ENCODE measurements at regions not wholly inside any gene's neighbourhood (a gene's known extent, or its start where the extent isn't known, plus 50 kb on each side); places are given as distances from the start of the nearest gene placed in this dataset.
A peak's percentile ranks its signal among the peaks of the same experiment; 100 is the strongest.

- no peaks in the 10 kb centered on the region for H3K9me3 ChIP-seq (ENCODE audit: low read depth, low read length)
- peaks cover 34% of the 10 kb centered on the region for H3K4me1 ChIP-seq (ENCODE audit: insufficient read depth, low read length)
- no peak overlapping the region for H3K4me3 ChIP-seq (ENCODE audit: insufficient read depth, low read length)
- no peaks in the 10 kb centered on the region for H4K20me1 ChIP-seq (ENCODE audit: insufficient read depth, low read length)
- peak overlapping the region; percentile 19 for H2AFZ ChIP-seq (ENCODE audit: low read length)
- peak overlapping the region; percentile 7 for H3K27ac ChIP-seq (ENCODE audit: low read depth, low read length)
- DNase-seq (ENCODE audit: insufficient read length, low spot score, missing footprints): peak; percentile 76
- no peak for TF ChIP-seq CTCF (IDR thresholded peaks at IDR 0.05; ENCODE audit: extremely low read depth, low read depth, low read length)
- H3K27me3 ChIP-seq (ENCODE audit: insufficient read depth, low read length): no peaks in the 10 kb centered on the region
- peak overlapping the region; percentile 3 for H3K4me2 ChIP-seq (ENCODE audit: insufficient read depth, low read length)
- H3K36me3 ChIP-seq (ENCODE audit: insufficient read depth, low read length): no peaks in the 10 kb centered on the region
- H3K79me2 ChIP-seq (ENCODE audit: insufficient read depth, low read length): no peaks in the 10 kb centered on the region
Observed at GRCh38 chr3:197375001-197375441, 76.6 kb upstream of the DLG1 start.

GRCh38 chr3:197373096-197373495 lies 74.7 kb upstream of the DLG1 start:
- Histone ChIP-seq H3K27ac (ENCODE audit: low read depth, low read length) (no peak overlapping the region), H2AFZ (ENCODE audit: low read length) (no peak overlapping the region), H3K4me2 (ENCODE audit: insufficient read depth, low read length) (no peak overlapping the region), H3K79me2 (ENCODE audit: insufficient read depth, low read length) (no peaks in the 10 kb centered on the region), H3K9me3 (ENCODE audit: low read depth, low read length) (no peaks in the 10 kb centered on the region), H3K4me1 (ENCODE audit: insufficient read depth, low read length) (peaks cover 40% of the 10 kb centered on the region), H3K27me3 (ENCODE audit: insufficient read depth, low read length) (no peaks in the 10 kb centered on the region), H3K4me3 (ENCODE audit: insufficient read depth, low read length) (no peak overlapping the region), H4K20me1 (ENCODE audit: insufficient read depth, low read length) (no peaks in the 10 kb centered on the region), H3K36me3 (ENCODE audit: insufficient read depth, low read length) (no peaks in the 10 kb centered on the region)
- no peak for TF ChIP-seq CTCF (IDR thresholded peaks at IDR 0.05; ENCODE audit: extremely low read depth, low read depth, low read length)
- no peak for DNase-seq (ENCODE audit: insufficient read length, low spot score, missing footprints)

GRCh38 chr3:197372047-197372661 lies 73.7 kb upstream of the DLG1 start:
- H3K4me1 ChIP-seq (ENCODE audit: insufficient read depth, low read length): peaks cover 43% of the 10 kb centered on the region
- no peaks in the 10 kb centered on the region for H3K79me2 ChIP-seq (ENCODE audit: insufficient read depth, low read length)
- H3K27ac ChIP-seq (ENCODE audit: low read depth, low read length): peak overlapping the region; percentile 61
- no peak overlapping the region for H3K4me3 ChIP-seq (ENCODE audit: insufficient read depth, low read length)
- H3K36me3 ChIP-seq (ENCODE audit: insufficient read depth, low read length): no peaks in the 10 kb centered on the region
- H3K4me2 ChIP-seq (ENCODE audit: insufficient read depth, low read length): peak overlapping the region; percentile 16
- no peaks in the 10 kb centered on the region for H4K20me1 ChIP-seq (ENCODE audit: insufficient read depth, low read length)
- H3K9me3 ChIP-seq (ENCODE audit: low read depth, low read length): no peaks in the 10 kb centered on the region
- no peak for TF ChIP-seq CTCF (IDR thresholded peaks at IDR 0.05; ENCODE audit: extremely low read depth, low read depth, low read length)
- peak; percentile 77 for DNase-seq (ENCODE audit: insufficient read length, low spot score, missing footprints)
- no peak overlapping the region for H2AFZ ChIP-seq (ENCODE audit: low read length)
- no peaks in the 10 kb centered on the region for H3K27me3 ChIP-seq (ENCODE audit: insufficient read depth, low read length)

- H3K9me3 ChIP-seq (ENCODE audit: low read depth, low read length): no peaks in the 10 kb centered on the region
Observed at GRCh38 chr3:197371591-197372046, 73.2 kb upstream of the DLG1 start.

More at GRCh38 chr3:197371591-197372046, 73.2 kb upstream of the DLG1 start:
- Histone ChIP-seq H3K27me3 (ENCODE audit: insufficient read depth, low read length) (no peaks in the 10 kb centered on the region), H3K27ac (ENCODE audit: low read depth, low read length) (peak overlapping the region; percentile 61), H4K20me1 (ENCODE audit: insufficient read depth, low read length) (no peaks in the 10 kb centered on the region), H3K4me1 (ENCODE audit: insufficient read depth, low read length) (peaks cover 48% of the 10 kb centered on the region), H3K79me2 (ENCODE audit: insufficient read depth, low read length) (no peaks in the 10 kb centered on the region), H3K4me2 (ENCODE audit: insufficient read depth, low read length) (peak overlapping the region; percentile 16), H3K4me3 (ENCODE audit: insufficient read depth, low read length) (no peak overlapping the region), H2AFZ (ENCODE audit: low read length) (no peak overlapping the region), H3K36me3 (ENCODE audit: insufficient read depth, low read length) (no peaks in the 10 kb centered on the region)
- TF ChIP-seq CTCF (IDR thresholded peaks at IDR 0.05; ENCODE audit: extremely low read depth, low read depth, low read length): no peak
- no peak for DNase-seq (ENCODE audit: insufficient read length, low spot score, missing footprints)

Measured in osteoblast (primary cell).